Vagina (tissue), 2 donors: ENCODE measurements at regions not wholly inside any gene's neighbourhood (a gene's known extent, or its start where the extent isn't known, plus 50 kb on each side); places are given as distances from the start of the nearest gene placed in this dataset.

Source experiments
- DNase-seq, 2 donors: peaks; one replicate each; pipeline ENCODE4 v3.0.0-alpha.2; 2017; ENCODE audit errors: extremely low spot score in 2 of 2
- H3K27ac ChIP-seq: fragments of 200-600 bp; sonication (generic); one replicate; pipeline ENCODE4 v1.5.1; 2019
- H3K27me3 ChIP-seq: fragments of 200-600 bp; sonication (generic); one replicate; pipeline ENCODE4 v1.5.1; 2019
- H3K36me3 ChIP-seq, 2 donors: fragments of 200-600 bp; sonication (generic); one replicate each; pipeline ENCODE4 v1.5.1; 2017 to 2019
- H3K4me1 ChIP-seq: fragments of 200-600 bp; sonication (generic); one replicate; pipeline ENCODE4 v1.5.1; 2019
- H3K4me3 ChIP-seq, 2 donors: fragments of 200-600 bp; sonication (generic); 1 replicate in 1 of 2; 2 replicates in 1 of 2; pipeline ENCODE4 v1.5.1; 2016 to 2019
- H3K9me3 ChIP-seq: fragments of 200-600 bp; sonication (generic); one replicate; pipeline ENCODE4 v1.5.1; 2019
- POLR2A ChIP-seq, 2 donors: fragments of 450-650 bp; IDR thresholded peaks; one replicate each; pipeline ENCODE4 v1.6.1; 2017; ENCODE audit warnings: antibody characterized with exemption in 2 of 2, mild to moderate bottlenecking in 2 of 2, moderate library complexity in 2 of 2
- POLR2AphosphoS5 ChIP-seq, 2 donors: sonication (generic); formaldehyde crosslinking; IDR thresholded peaks; one replicate each; pipeline ENCODE4 v1.9.0; 2017; ENCODE audit warnings: antibody characterized with exemption in 2 of 2, mild to moderate bottlenecking in 2 of 2, low read depth in 1 of 2; ENCODE audit not compliant: insufficient read depth in 1 of 2
- intact Hi-C: fragments of 100-400 bp; cut with DNase I; formaldehyde crosslinking; loops from one replicate; pipeline ENCODE4 v1.15.1; 2023
- TF ChIP-seq, protein P1 (sequence below), 3 experiments: fragments of 450-650 bp in 2 of 3; fragments of 200-600 bp in 1 of 3; sonication (generic) in 1 of 3; IDR thresholded peaks; one replicate each; pipeline ENCODE4 v1.5.1; 2017 to 2019; ENCODE audit warnings: antibody characterized with exemption in 3 of 3, mild to moderate bottlenecking in 2 of 3, moderate library complexity in 2 of 3

DNA sequence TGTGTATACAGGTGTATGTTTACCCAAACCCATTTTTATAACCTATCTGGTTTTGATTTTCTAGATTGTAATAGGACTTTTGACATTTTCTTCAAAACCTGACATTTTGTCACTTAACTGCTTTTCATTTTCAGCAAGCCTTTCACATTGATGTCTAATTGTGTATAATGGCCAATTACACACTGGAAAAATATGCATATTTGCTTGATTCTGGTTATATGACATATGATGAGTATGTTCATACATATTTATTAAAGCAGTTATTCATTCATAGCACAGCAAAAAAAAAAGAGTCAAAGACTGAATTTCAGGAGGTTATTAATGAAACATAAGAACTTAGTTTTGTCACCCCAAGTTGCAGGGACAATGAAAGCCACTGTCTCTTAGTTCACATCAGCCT is 307.7 kb upstream of the TNP1 start:
- no peaks in the 10 kb centered on the region for H3K4me1 ChIP-seq
- intact Hi-C loops = loop anchor here (10.0 kb wide), 1 partner anchor 473 kb away; the partner anchor contains the start of gene IGFBP5
- H3K4me3 ChIP-seq = no peak overlapping the region
- H3K27me3 ChIP-seq = no peaks in the 10 kb centered on the region
- no peak for DNase-seq
- H3K36me3 ChIP-seq = no peaks in the 10 kb centered on the region
- H3K9me3 ChIP-seq = no peaks in the 10 kb centered on the region
- TF ChIP-seq POLR2AphosphoS5 (IDR thresholded peaks at IDR 0.05; ENCODE audit: insufficient read depth in 1 of 2, low read depth in 1 of 2) (no peak), POLR2A (IDR thresholded peaks at IDR 0.05) (no peak)
- TF ChIP-seq, protein P1, sequence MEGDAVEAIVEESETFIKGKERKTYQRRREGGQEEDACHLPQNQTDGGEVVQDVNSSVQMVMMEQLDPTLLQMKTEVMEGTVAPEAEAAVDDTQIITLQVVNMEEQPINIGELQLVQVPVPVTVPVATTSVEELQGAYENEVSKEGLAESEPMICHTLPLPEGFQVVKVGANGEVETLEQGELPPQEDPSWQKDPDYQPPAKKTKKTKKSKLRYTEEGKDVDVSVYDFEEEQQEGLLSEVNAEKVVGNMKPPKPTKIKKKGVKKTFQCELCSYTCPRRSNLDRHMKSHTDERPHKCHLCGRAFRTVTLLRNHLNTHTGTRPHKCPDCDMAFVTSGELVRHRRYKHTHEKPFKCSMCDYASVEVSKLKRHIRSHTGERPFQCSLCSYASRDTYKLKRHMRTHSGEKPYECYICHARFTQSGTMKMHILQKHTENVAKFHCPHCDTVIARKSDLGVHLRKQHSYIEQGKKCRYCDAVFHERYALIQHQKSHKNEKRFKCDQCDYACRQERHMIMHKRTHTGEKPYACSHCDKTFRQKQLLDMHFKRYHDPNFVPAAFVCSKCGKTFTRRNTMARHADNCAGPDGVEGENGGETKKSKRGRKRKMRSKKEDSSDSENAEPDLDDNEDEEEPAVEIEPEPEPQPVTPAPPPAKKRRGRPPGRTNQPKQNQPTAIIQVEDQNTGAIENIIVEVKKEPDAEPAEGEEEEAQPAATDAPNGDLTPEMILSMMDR (IDR thresholded peaks at IDR 0.05) = no peak
- H3K27ac ChIP-seq = no peak overlapping the region

DNA sequence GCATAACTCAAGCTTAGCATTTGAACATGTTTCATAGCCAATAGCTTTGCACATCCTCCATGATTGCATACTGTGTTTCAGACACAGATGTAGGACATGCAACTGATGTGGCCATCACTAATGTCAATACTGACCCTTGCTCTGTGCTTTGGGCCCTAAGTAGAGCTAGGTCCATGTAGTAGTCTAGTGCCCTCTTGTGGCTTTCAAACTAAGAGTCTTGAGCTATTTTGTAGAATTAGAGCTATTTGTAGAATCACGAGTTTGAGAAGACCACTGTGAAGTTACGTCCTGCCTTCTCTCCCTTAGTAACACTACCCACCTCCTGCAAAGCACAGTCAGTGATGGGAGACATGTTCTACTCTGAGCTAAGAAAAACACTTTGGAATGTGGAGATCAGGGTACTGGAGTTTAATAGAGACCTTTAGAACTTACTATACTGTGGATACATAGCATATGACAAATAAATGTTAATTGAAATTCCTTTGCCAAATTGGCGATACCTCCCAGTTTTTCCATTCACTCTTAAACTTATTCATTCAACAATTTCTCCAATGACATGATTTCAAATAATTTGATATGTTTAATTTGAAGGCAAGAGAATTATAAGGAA is 306.5 kb upstream of the TNP1 start:
- no peaks in the 10 kb centered on the region for H3K27me3 ChIP-seq
- no peaks in the 10 kb centered on the region for H3K4me1 ChIP-seq
- no peak overlapping the region for H3K27ac ChIP-seq
- no peak overlapping the region for H3K4me3 ChIP-seq
- no peaks in the 10 kb centered on the region for H3K36me3 ChIP-seq
- TF ChIP-seq POLR2AphosphoS5 (IDR thresholded peaks at IDR 0.05; ENCODE audit: insufficient read depth in 1 of 2, low read depth in 1 of 2) = no peak
- TF ChIP-seq, protein P1 (IDR thresholded peaks at IDR 0.05) = peak in 1 of 3 experiments; percentile 35
- intact Hi-C loops = loop anchor here (10.0 kb wide), 1 partner anchor 472 kb away; the partner anchor contains the start of gene IGFBP5
- DNase-seq = no peak
- no peaks in the 10 kb centered on the region for H3K9me3 ChIP-seq

DNA sequence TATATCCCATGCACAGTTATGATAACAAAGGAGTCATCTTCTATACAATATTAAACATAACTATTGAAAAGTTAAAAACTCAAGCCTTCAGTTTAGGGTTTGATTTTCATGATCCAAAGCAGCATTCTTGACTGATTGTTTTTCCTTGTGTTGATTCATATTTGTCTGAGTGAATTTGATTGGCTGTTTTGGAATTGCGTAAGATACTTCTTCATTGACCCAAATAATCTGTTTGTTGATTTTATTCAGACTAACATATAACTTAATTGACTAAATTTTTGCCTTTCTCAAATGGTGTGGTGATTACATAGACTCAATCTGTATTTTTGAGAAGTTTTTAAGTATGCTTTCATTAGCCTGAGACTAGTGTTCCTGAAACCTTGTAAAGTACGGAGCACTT is 305.7 kb upstream of the TNP1 start:
- no peaks in the 10 kb centered on the region for H3K36me3 ChIP-seq
- intact Hi-C loops = loop anchor here (10.0 kb wide), 1 partner anchor 471 kb away; the partner anchor contains the start of gene IGFBP5
- no peak overlapping the region for H3K27ac ChIP-seq
- no peaks in the 10 kb centered on the region for H3K9me3 ChIP-seq
- TF ChIP-seq, protein P1 (IDR thresholded peaks at IDR 0.05) = no peak
- TF ChIP-seq POLR2A (IDR thresholded peaks at IDR 0.05) = no peak
- no peak for TF ChIP-seq POLR2AphosphoS5 (IDR thresholded peaks at IDR 0.05; ENCODE audit: insufficient read depth in 1 of 2, low read depth in 1 of 2)
- H3K27me3 ChIP-seq = no peaks in the 10 kb centered on the region
- no peak overlapping the region for H3K4me3 ChIP-seq
- no peak for DNase-seq
- H3K4me1 ChIP-seq = no peaks in the 10 kb centered on the region

DNA sequence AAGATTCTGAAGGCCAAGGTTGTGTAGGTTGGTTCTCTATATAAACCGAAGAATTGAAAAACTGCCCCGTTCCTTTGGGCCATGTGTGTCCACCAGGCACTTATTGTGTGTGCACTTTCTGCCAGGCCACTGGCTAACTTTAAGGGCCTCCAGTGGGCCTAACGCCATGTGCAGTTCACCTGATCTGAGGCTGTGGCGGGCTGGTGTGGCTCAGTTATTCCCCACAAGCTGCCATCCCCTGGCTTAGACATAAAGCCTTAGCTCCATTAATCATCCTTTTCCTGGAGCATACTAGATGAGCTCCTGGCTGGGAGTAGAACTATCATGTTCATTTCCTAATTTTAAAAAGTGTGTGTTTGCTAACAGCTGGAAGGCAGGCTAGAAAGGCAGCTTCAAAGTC is 304.1 kb upstream of the TNP1 start:
- no peak for DNase-seq
- intact Hi-C loops = loop anchor here (10.0 kb wide), 1 partner anchor 469 kb away; the partner anchor contains the start of gene IGFBP5
- H3K4me3 ChIP-seq = no peak overlapping the region
- H3K27me3 ChIP-seq = no peaks in the 10 kb centered on the region
- H3K4me1 ChIP-seq = no peaks in the 10 kb centered on the region
- TF ChIP-seq POLR2A (IDR thresholded peaks at IDR 0.05) (no peak), POLR2AphosphoS5 (IDR thresholded peaks at IDR 0.05; ENCODE audit: insufficient read depth in 1 of 2, low read depth in 1 of 2) (no peak)
- TF ChIP-seq, protein P1 (IDR thresholded peaks at IDR 0.05) = no peak
- H3K36me3 ChIP-seq = no peaks in the 10 kb centered on the region
- no peaks in the 10 kb centered on the region for H3K9me3 ChIP-seq
- no peak overlapping the region for H3K27ac ChIP-seq

DNA sequence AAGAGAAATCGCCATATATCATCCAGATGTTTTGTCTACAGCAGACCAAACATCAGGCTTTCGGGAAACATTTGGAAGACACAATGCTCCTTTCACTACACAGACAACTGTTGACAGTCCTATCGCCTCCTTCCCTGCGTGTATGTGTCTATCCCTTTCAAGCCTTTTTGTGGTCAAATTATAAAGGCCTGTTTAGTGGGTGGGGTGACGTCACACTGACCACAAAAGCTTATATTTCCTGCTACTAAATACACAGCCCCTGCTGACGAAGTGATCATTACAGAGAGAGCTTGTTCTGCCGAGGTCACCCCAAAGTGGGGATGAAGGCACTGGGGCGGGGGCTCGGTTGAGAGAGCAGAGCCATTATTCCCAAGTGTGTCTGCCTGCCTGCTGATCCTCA is 302.7 kb upstream of the TNP1 start:
- intact Hi-C loops = loop anchor here (10.0 kb wide), 1 partner anchor 468 kb away; the partner anchor contains the start of gene IGFBP5
- Histone ChIP-seq H3K4me1 (no peaks in the 10 kb centered on the region), H3K27me3 (no peaks in the 10 kb centered on the region), H3K27ac (no peak overlapping the region), H3K4me3 (no peak overlapping the region), H3K9me3 (no peaks in the 10 kb centered on the region), H3K36me3 (no peaks in the 10 kb centered on the region)
- no peak for DNase-seq
- TF ChIP-seq, protein P1 (IDR thresholded peaks at IDR 0.05) = no peak
- TF ChIP-seq POLR2AphosphoS5 (IDR thresholded peaks at IDR 0.05; ENCODE audit: insufficient read depth in 1 of 2, low read depth in 1 of 2) (no peak), POLR2A (IDR thresholded peaks at IDR 0.05) (no peak)
